Activated naive CD8-positive, alpha-beta T cell treated with anti-CD3 and anti-CD28 coated beads, Interleukin-2, amount 10 ng/mL, durations not matched to agents 7 days and 5 days (primary cell): ENCODE measurements at regions not wholly inside any gene's neighbourhood (a gene's known extent, or its start where the extent isn't known, plus 50 kb on each side); places are given as distances from the start of the nearest gene placed in this dataset.

Source experiments
- ATAC-seq: fragments of 150-1000 bp; cut with Tn5 transposase; one replicate; pipeline ENCODE4 v1.10.0; 2021; ENCODE audit warnings: low read depth, moderate library complexity
- POLR2A ChIA-PET: fragments of 350-600 bp; sonication (Branson Sonifier 250); formaldehyde crosslinking; loops from one replicate; lab custom pipeline; 2021; ENCODE audit warnings: antibody characterized with exemption; lab: Charles Lee
- DNase-seq: peaks from one replicate; pipeline ENCODE4 v3.0.0; 2021
- H3K27ac Mint-ChIP-seq: one replicate; pipeline ENCODE4 v1.8.0; 2022; ENCODE audit warnings: mild to moderate bottlenecking, mixed read lengths
- H3K27me3 Mint-ChIP-seq: one replicate; pipeline ENCODE4 v1.8.0; 2022; ENCODE audit warnings: mild to moderate bottlenecking, moderate library complexity, mixed read lengths
- H3K36me3 Mint-ChIP-seq: one replicate; pipeline ENCODE4 v1.8.0; 2021; ENCODE audit warnings: mild to moderate bottlenecking, mixed read lengths
- H3K4me1 Mint-ChIP-seq: one replicate; pipeline ENCODE4 v1.8.0; 2021; ENCODE audit warnings: mixed read lengths
- H3K4me3 Mint-ChIP-seq: one replicate; pipeline ENCODE4 v1.8.0; 2022; ENCODE audit warnings: mild to moderate bottlenecking, moderate library complexity, mixed read lengths
- H3K9me3 Mint-ChIP-seq: one replicate; pipeline ENCODE4 v1.8.0; 2021; ENCODE audit warnings: mixed read lengths

DNA sequence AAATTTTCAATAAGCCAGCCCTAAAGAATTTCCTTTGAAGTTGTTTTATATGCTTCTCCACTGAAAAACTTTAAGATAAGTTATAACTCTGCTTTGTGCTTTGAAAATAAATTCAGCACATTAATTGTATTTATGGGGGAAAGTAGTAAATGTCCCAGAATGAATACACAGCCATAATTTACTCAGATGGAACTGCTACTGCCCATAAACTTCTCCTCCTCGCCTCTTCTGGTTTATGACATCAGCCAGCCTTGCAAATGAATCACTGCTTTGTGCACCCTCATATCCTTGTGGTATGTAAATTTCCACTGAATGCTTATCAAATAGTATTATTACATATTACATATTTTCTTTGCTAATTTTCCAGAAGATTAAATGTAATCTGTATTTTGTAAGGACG is 302.0 kb downstream of the DIPK2A start:
- no peaks in the 10 kb centered on the region for H3K36me3 Mint-ChIP-seq
- H3K4me3 Mint-ChIP-seq = no peak overlapping the region
- peaks cover 2% of the 10 kb centered on the region for H3K4me1 Mint-ChIP-seq
- H3K9me3 Mint-ChIP-seq = no peaks in the 10 kb centered on the region
- no peak for ATAC-seq
- POLR2A ChIA-PET = no interaction called here
- H3K27ac Mint-ChIP-seq = no peak overlapping the region
- H3K27me3 Mint-ChIP-seq = peaks cover 5% of the 10 kb centered on the region
- DNase-seq = no peak

DNA sequence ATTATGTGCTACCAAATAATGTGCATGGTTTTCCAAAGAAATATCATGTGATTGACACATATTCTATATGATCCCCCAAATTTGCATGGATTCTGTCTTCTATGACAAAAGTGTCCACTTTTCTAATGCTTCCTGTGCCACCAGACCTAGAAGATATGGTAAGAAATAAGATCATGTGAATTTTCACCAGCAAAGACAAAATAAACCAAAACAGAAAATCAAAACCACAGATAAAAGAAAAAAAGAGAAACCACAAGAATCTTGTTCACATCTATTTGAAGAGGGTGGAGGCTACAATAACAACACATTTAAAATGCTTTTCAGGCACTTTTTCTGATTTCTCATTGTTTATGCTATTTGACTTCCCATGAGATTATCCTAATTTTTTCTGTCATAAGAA is 303.4 kb downstream of the DIPK2A start:
- Mint-ChIP-seq H3K27ac (no peak overlapping the region), H3K36me3 (no peaks in the 10 kb centered on the region), H3K27me3 (peaks cover 5% of the 10 kb centered on the region), H3K9me3 (no peaks in the 10 kb centered on the region), H3K4me3 (no peak overlapping the region), H3K4me1 (peaks cover 2% of the 10 kb centered on the region)
- DNase-seq (no peak), ATAC-seq (no peak)
- POLR2A ChIA-PET = no interaction called here

DNA sequence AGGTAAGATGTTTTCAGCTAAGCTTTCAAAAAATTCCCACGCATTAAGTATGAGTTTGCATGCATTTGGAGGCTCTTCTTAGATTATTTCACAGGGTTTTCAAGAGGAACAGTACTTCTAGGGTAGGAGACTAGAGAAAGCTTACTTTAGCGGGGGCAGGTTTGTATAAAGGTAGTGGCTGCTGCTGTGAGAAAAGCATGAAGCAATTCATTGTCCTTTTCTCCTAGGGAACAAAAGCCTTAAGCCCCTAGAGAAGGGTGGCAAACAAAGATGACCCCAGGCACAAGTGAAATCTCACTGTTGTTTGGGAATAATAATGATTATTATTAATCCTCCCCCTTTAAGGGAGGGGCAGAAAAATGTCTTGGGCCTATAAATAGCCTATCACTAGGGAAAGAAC is 310.7 kb downstream of the DIPK2A start:
- no peaks in the 10 kb centered on the region for H3K4me1 Mint-ChIP-seq

DNA sequence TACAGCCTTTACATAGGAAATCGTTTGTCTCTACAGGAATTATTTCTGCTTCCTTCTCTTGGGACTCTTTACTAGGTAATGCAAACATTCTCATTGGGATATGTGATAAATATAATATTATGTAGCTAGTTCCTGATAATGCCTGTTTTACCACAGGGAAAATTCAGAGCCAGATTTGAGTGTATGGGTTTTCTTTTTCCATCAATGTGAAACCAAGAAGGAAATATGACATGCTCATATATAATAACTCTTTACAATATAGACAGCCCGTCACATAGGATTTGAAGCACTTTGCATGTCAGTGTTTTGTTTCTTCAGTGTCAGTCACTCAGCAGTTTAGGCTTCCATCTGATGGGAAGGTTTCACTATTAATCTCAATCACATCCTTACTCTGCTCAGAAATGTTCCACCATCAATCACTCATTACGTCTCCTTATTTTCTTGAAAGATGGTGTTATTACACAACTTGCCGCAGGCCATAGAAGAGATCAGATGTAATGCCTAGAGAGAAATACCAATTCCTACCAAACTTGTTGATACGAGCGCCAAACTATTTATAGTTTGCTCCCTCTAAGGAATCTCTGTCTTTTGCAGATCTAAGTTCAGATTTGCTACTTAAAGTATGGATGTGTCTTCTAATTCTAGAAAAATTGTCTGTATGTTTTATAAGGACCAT is 314.8 kb downstream of the DIPK2A start:
- POLR2A ChIA-PET = no interaction called here
- Mint-ChIP-seq H3K9me3 (peaks cover 2% of the 10 kb centered on the region), H3K27me3 (no peaks in the 10 kb centered on the region), H3K27ac (no peak overlapping the region), H3K4me3 (no peak overlapping the region), H3K4me1 (no peaks in the 10 kb centered on the region), H3K36me3 (no peaks in the 10 kb centered on the region)
- DNase-seq (no peak), ATAC-seq (no peak)

More for the DNA sequence above, 310.7 kb downstream of the DIPK2A start:
- Mint-ChIP-seq H3K27ac (no peak overlapping the region), H3K4me3 (no peak overlapping the region), H3K27me3 (peaks cover 5% of the 10 kb centered on the region), H3K9me3 (no peaks in the 10 kb centered on the region), H3K36me3 (no peaks in the 10 kb centered on the region)
- DNase-seq (no peak), ATAC-seq (no peak)
- POLR2A ChIA-PET = no interaction called here

DNA sequence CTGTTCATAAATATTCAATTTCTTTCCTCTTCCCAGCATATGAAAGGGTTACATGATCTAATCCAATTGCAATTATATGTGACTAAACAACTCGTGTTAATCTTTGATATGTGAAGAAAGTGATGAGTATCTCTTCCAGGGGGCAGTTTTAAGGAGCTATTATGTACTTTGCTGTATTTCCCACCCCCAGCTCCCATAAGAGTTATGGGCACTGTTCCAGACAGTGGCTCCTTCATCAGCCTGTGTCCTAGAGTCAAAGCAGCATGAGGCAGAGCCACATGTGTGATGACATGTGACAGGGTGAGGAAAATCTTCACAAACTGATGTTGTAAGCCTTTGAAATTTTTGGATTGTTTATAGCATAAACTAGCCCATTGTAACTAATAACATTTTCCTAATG is 315.4 kb downstream of the DIPK2A start:
- Mint-ChIP-seq H3K9me3 (peaks cover 2% of the 10 kb centered on the region), H3K4me3 (no peak overlapping the region), H3K36me3 (no peaks in the 10 kb centered on the region), H3K4me1 (no peaks in the 10 kb centered on the region), H3K27ac (no peak overlapping the region), H3K27me3 (no peaks in the 10 kb centered on the region)
- DNase-seq (no peak), ATAC-seq (no peak)
- POLR2A ChIA-PET = no interaction called here

DNA sequence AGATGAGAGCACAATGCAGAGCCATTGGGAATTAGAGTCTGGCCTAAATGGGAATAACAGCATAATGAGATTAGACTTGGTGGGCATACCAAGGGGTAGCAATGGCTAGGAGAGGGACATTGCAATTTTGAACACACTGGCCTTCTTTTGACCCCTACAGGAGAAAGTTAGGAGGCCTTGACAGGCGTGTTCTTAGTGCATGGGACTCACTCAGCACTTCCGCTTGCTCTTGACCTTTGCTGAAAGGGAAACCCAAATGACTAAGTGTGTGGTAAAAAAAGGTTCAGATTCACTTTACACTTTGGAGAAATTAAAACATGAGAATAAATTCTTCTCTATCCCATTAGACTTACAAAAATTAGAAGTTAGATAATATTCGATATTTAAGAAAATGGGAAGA is 317.4 kb downstream of the DIPK2A start:
- Mint-ChIP-seq H3K4me3 (no peak overlapping the region), H3K27me3 (no peaks in the 10 kb centered on the region), H3K36me3 (no peaks in the 10 kb centered on the region), H3K4me1 (no peaks in the 10 kb centered on the region), H3K9me3 (peaks cover 2% of the 10 kb centered on the region), H3K27ac (no peak overlapping the region)
- no peak for DNase-seq
- ATAC-seq = no peak
- POLR2A ChIA-PET = no interaction called here

DNA sequence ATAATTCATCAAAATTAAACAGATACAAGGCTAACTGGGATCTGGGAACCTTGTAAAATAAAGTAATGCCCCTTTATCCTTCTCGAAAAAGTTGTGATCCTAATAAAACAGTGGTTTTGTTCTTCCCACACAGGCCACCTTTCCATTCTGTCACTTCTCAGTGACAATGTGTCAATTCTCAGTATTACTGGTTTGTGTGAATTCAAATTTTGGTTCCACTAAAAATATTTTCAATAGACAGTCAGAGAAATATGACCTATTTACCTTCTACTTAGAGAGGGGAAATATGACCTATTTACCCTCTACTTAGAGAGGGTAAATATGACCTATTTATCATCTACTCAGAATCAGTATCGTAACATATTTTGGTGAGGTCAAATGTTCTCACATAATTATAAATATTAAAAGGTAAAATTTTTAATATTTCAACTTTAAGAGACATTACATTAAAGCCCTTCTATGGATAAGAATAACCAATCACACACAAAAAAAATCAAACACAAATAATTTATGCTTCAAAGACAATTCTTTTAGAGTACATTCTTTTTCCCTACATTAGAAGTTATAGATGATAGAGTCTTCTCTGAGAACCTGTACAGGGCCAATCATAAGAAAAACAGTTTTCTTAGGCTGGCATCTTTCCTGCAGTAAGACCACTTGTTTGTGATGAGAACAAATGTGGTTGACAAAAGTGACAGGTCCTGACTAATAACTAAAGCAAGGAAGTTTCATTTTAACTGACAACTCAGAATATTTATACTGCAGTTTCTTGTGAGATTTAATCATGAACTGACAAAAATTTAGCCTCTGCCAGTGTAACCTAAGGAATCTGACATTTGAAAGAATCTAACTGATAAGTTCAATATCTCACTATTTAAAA is 323.3 kb downstream of the DIPK2A start:
- no peaks in the 10 kb centered on the region for H3K9me3 Mint-ChIP-seq
- H3K4me3 Mint-ChIP-seq = no peak overlapping the region
- peaks cover 2% of the 10 kb centered on the region for H3K27me3 Mint-ChIP-seq
- POLR2A ChIA-PET = no interaction called here
- peaks cover 2% of the 10 kb centered on the region for H3K4me1 Mint-ChIP-seq
- DNase-seq (no peak), ATAC-seq (no peak)
- H3K27ac Mint-ChIP-seq = no peak overlapping the region
- no peaks in the 10 kb centered on the region for H3K36me3 Mint-ChIP-seq

DNA sequence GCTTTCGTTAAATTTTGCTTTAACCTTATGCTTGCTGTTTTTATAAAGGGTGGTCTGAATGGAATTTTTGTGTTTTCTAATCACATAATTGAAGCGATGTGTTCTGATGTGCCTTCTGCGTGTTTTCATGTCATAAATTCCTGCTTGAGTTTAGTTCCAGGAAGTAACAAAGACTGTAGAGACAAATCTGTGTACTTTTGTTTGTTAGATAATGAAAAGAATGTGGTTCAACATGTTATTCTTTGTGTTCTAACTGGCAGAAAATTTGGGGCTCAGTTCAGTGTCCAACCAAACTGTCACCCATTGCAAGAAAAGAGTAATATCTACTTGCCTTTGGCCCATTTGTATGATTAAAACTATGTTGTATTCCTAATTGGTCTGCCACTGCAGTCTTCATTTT is 324.0 kb downstream of the DIPK2A start:
- H3K27ac Mint-ChIP-seq = no peak overlapping the region
- peaks cover 2% of the 10 kb centered on the region for H3K27me3 Mint-ChIP-seq
- H3K36me3 Mint-ChIP-seq = no peaks in the 10 kb centered on the region
- peaks cover 2% of the 10 kb centered on the region for H3K4me1 Mint-ChIP-seq
- POLR2A ChIA-PET = no interaction called here
- DNase-seq = no peak
- no peaks in the 10 kb centered on the region for H3K9me3 Mint-ChIP-seq
- ATAC-seq = no peak
- no peak overlapping the region for H3K4me3 Mint-ChIP-seq

DNA sequence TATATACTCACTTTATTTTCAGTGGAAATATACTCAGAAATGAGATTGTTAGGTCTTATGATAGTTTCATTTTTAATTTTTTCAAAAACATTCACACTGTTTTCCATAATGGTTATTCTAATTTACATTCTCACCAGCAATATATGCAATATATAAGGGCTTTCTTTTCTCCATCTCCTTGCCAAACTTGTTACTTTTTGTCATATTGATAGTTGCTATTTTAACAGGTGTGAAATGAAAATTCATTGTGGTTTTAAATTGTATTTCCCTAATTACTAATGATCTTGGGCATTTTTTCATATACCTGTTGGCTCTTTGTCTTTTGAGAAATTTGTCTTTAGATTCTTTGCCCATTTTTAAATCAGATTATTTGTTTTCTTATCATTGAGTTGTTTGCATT is 325.2 kb downstream of the DIPK2A start:
- POLR2A ChIA-PET = no interaction called here
- peaks cover 4% of the 10 kb centered on the region for H3K27me3 Mint-ChIP-seq
- DNase-seq (no peak), ATAC-seq (no peak)
- H3K36me3 Mint-ChIP-seq = no peaks in the 10 kb centered on the region
- H3K9me3 Mint-ChIP-seq = no peaks in the 10 kb centered on the region
- no peak overlapping the region for H3K4me3 Mint-ChIP-seq
- no peak overlapping the region for H3K27ac Mint-ChIP-seq
- peaks cover 2% of the 10 kb centered on the region for H3K4me1 Mint-ChIP-seq

DNA sequence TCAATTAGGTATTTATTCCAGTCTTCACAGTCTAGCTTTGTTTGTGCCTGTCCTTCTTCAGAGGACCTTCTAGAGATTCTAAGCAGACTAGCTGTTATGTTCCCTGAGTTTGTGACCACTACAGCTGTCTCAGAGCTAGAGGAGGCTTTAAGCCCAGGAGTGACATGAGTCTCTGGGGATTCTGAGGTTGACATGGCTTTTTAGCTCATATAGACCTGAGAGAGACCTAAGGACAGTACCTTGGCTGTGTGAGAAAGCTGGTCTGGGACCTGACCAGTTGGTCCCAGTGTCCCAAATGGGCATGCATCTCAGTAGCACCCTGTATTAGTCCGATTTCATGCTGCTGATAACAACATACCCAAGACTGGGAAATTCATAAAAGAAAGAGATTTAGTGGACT is 330.2 kb downstream of the DIPK2A start:
- POLR2A ChIA-PET = no interaction called here
- peaks cover 6% of the 10 kb centered on the region for H3K9me3 Mint-ChIP-seq
- no peaks in the 10 kb centered on the region for H3K4me1 Mint-ChIP-seq
- no peak overlapping the region for H3K27ac Mint-ChIP-seq
- DNase-seq = no peak
- H3K4me3 Mint-ChIP-seq = no peak overlapping the region
- no peaks in the 10 kb centered on the region for H3K36me3 Mint-ChIP-seq
- H3K27me3 Mint-ChIP-seq = peaks cover 4% of the 10 kb centered on the region
- ATAC-seq = no peak

DNA sequence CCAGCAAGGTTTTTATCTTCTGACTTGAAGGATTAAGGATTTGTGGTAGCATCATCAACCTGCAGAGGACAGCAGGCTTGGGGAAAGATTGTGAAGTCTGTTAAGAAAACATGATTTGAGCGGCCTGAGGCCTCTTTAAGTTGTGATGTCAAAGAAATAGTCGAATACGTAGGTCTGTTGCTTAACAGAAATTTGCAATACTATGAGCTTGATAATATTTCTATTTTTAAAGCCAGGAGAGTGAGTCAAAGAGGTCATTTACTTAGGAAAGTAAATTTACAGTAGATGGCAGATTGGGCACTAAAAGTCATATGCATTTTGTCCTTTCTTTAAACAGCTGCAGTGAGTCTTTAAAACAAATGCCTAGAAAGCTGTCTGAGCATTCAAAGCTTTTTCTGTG is 336.3 kb downstream of the DIPK2A start:
- Mint-ChIP-seq H3K27me3 (peaks cover 2% of the 10 kb centered on the region), H3K4me1 (no peaks in the 10 kb centered on the region), H3K27ac (no peak overlapping the region), H3K4me3 (no peak overlapping the region), H3K36me3 (no peaks in the 10 kb centered on the region), H3K9me3 (peaks cover 6% of the 10 kb centered on the region)
- POLR2A ChIA-PET = no interaction called here
- ATAC-seq = no peak
- DNase-seq = no peak

DNA sequence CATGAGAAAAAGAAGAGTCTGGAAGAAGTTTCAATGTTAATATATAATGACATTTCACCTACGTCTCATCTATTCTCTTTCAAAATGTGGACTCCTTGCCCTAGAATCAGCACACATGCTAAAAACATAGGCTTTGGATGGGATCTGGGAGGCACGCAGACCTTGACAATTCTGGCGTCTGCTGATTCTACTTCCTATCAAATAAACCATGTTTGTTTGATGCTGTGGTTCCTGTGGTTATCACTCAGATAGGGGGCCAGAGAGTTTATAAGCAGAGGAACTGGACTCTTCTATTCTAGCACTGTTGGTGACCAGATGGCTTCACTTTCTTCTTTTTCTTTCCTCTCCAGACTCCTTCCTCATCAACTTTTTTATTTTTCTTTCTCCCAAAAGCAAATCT is 336.8 kb downstream of the DIPK2A start:
- POLR2A ChIA-PET = no interaction called here
- Mint-ChIP-seq H3K27ac (no peak overlapping the region), H3K27me3 (peaks cover 2% of the 10 kb centered on the region), H3K4me3 (no peak overlapping the region), H3K4me1 (no peaks in the 10 kb centered on the region), H3K9me3 (peaks cover 6% of the 10 kb centered on the region), H3K36me3 (no peaks in the 10 kb centered on the region)
- ATAC-seq = no peak
- DNase-seq = no peak

DNA sequence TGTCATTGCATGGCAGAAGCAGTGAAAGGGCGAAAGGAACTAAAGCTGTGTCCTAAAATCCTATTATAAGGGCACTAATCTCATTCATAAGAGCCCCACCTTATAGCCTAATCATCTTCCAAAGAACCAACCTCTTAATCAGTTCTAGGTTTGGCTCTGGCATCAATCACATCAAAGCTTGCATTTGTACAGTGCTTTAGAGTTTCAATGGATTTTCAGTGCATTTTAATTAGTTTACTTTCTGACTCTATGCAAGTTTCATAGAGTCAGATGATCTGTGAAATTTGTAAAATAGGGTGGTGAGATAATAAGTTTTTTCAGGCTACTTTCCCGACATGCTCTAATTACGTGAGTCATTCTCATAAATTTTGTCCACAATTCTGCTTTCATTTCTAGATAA is 341.1 kb downstream of the DIPK2A start:
- POLR2A ChIA-PET = no interaction called here
- Mint-ChIP-seq H3K36me3 (no peaks in the 10 kb centered on the region), H3K4me1 (no peaks in the 10 kb centered on the region), H3K27me3 (peaks cover 2% of the 10 kb centered on the region), H3K27ac (no peak overlapping the region), H3K4me3 (no peak overlapping the region), H3K9me3 (no peaks in the 10 kb centered on the region)
- DNase-seq (no peak), ATAC-seq (no peak)

DNA sequence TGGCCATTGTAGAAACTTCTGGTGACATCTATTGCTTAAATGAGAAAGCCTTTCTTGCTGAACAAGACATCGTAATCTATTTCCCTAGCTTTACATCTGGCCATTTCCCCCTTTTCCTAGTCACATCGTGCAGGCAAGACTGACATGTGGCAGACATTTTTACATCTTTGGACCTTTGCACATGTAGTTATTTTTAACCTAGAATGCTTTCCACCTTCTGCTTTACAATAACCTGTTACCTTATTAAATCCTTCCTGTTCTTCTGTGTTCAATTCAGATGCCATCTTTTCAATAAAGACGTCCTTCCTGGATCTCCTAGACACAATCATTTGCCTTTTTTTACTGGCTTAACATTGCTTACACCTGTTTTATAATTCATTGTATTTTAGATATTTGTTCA is 343.3 kb downstream of the DIPK2A start:
- no peak for ATAC-seq
- POLR2A ChIA-PET = no interaction called here
- no peaks in the 10 kb centered on the region for H3K27me3 Mint-ChIP-seq
- DNase-seq = no peak
- no peak overlapping the region for H3K4me3 Mint-ChIP-seq
- no peaks in the 10 kb centered on the region for H3K9me3 Mint-ChIP-seq
- H3K27ac Mint-ChIP-seq = no peak overlapping the region
- no peaks in the 10 kb centered on the region for H3K36me3 Mint-ChIP-seq
- no peaks in the 10 kb centered on the region for H3K4me1 Mint-ChIP-seq
